Suppressor macrophage treated with lipopolysaccharide for 4 hours (primary cell): ENCODE measurements at regions not wholly inside any gene's neighbourhood (a gene's known extent, or its start where the extent isn't known, plus 50 kb on each side); places are given as distances from the start of the nearest gene placed in this dataset.
"Not testable (repeated sequence)": the region's sequence is repeated elsewhere in the genome, so short reads cannot be mapped to it uniquely, and the experiment has no call there.

Experiments used
- DNase-seq: peaks from one replicate; pipeline ENCODE4 v3.0.0-alpha.2; 2020

GRCh38 chr4:179626687-179627086 is 2184.4 kb upstream of the AGA start:
- no peak for DNase-seq

GRCh38 chr4:179631321-179631720 is 2189.1 kb upstream of the AGA start:
- no peak for DNase-seq

GRCh38 chr4:179634862-179635261 is 2192.6 kb upstream of the AGA start:
- DNase-seq, result no peak

- DNase-seq, result no peak
Observed at GRCh38 chr4:179662522-179662921, 2220.3 kb upstream of the AGA start.

GRCh38 chr4:179663641-179664429 is 2221.6 kb upstream of the AGA start:
- DNase-seq, result no peak

GRCh38 chr4:179664430-179665027 is 2222.3 kb upstream of the AGA start:
- DNase-seq, result no peak

GRCh38 chr4:179666226-179666625 is 2224.0 kb upstream of the AGA start:
- no peak for DNase-seq

- DNase-seq, result no peak
Observed at GRCh38 chr4:179671609-179672008, 2229.4 kb upstream of the AGA start.

GRCh38 chr4:179678093-179678814 is 2236.0 kb upstream of the AGA start:
- no peak for DNase-seq

GRCh38 chr4:179683661-179684060 is 2241.4 kb upstream of the AGA start:
- DNase-seq, result not testable (repeated sequence)

GRCh38 chr4:179692222-179692621 is 2250.0 kb upstream of the AGA start:
- no peak for DNase-seq

- DNase-seq, result no peak
Observed at GRCh38 chr4:179695175-179695574, 2252.9 kb upstream of the AGA start.

- no peak for DNase-seq
Observed at GRCh38 chr4:179698321-179698720, 2256.1 kb upstream of the AGA start.

- DNase-seq, result no peak
Observed at GRCh38 chr4:179709961-179710624, 2267.9 kb upstream of the AGA start.

GRCh38 chr4:179719766-179720450 is 2277.7 kb upstream of the AGA start:
- no peak for DNase-seq

GRCh38 chr4:179726491-179726890 is 2284.3 kb upstream of the AGA start:
- not testable (repeated sequence) for DNase-seq

GRCh38 chr4:179728305-179728704 is 2286.1 kb upstream of the AGA start:
- no peak for DNase-seq

GRCh38 chr4:179736820-179737219 is 2294.6 kb upstream of the AGA start:
- not testable (repeated sequence) for DNase-seq

- no peak for DNase-seq
Observed at GRCh38 chr4:179738822-179739221, 2296.6 kb upstream of the AGA start.

GRCh38 chr4:179747218-179747910 is 2305.1 kb upstream of the AGA start:
- DNase-seq, result no peak

GRCh38 chr4:179748837-179749236 is 2306.6 kb upstream of the AGA start:
- DNase-seq, result no peak

GRCh38 chr4:179750374-179750773 is 2308.1 kb upstream of the AGA start:
- no peak for DNase-seq
